ENCODE measurements at regions not wholly inside any gene's neighbourhood (a gene's known extent, or its start where the extent isn't known, plus 50 kb on each side); places are given as distances from the start of the nearest gene placed in this dataset.

- Mint-ChIP-seq H3K9me3 (peaks cover 19% of the 10 kb centered on the region), H3K4me3 (no peak overlapping the region), H3K27ac (no peak overlapping the region), H3K4me1 (ENCODE audit: low read depth in 2 of 2) (no peaks in the 10 kb centered on the region), H3K36me3 (no peaks in the 10 kb centered on the region), H3K27me3 (no peaks in the 10 kb centered on the region)
- no peak for DNase-seq (ENCODE audit: low spot score)
- ATAC-seq = no peak
These were observed 198.3 kb upstream of the DLGAP1 start for GRCh38 chr18:4653418-4653817.

DNA sequence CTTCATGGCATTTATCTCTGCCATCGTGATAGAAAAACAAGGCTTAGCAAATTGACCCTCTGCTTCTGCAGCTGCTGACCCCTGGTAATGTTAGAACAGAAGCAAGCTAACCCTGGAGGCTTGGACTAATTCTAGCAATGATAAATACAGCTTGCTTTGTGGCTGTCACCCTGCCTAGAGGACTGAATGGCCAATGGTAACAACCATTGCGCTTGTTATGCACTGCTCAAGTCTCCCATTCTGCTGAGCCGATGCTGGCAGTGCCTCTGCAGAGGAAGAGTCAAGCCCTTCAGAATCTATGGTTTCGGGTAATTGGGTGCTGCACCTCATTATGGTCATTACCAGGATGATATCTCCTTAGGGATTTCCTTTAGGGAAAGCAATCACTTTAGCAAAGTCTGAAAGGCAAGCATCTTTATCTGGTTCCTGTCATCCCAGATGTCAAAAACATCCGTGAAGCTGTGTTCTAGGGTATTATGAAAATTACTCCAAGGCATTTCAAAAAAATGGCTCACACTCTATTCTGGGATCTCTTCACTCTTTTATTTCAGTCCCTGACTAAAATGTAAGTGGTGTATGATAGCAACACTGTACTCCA is 186.8 kb upstream of the DLGAP1 start:
- Mint-ChIP-seq H3K4me3 (no peak overlapping the region), H3K36me3 (peaks cover 7% of the 10 kb centered on the region), H3K9me3 (peaks cover 17% of the 10 kb centered on the region), H3K4me1 (ENCODE audit: low read depth in 2 of 2) (no peaks in the 10 kb centered on the region), H3K27me3 (no peaks in the 10 kb centered on the region), H3K27ac (no peak overlapping the region)
- DNase-seq (ENCODE audit: low spot score) = no peak
- ATAC-seq = no peak

GRCh38 chr18:4640349-4641012 is 185.4 kb upstream of the DLGAP1 start:
- H3K27ac Mint-ChIP-seq = no peak overlapping the region
- ATAC-seq (no peak), DNase-seq (ENCODE audit: low spot score) (no peak)
- H3K27me3 Mint-ChIP-seq = no peaks in the 10 kb centered on the region
- H3K4me3 Mint-ChIP-seq = no peak overlapping the region
- peaks cover 17% of the 10 kb centered on the region for H3K9me3 Mint-ChIP-seq
- no peaks in the 10 kb centered on the region for H3K4me1 Mint-ChIP-seq (ENCODE audit: low read depth in 2 of 2)
- peaks cover 2% of the 10 kb centered on the region for H3K36me3 Mint-ChIP-seq

- H3K36me3 Mint-ChIP-seq = no peaks in the 10 kb centered on the region
- H3K27me3 Mint-ChIP-seq = no peaks in the 10 kb centered on the region
- no peak for DNase-seq (ENCODE audit: low spot score)
- H3K4me3 Mint-ChIP-seq = no peak overlapping the region
- H3K27ac Mint-ChIP-seq = no peak overlapping the region
- H3K9me3 Mint-ChIP-seq = peaks cover 20% of the 10 kb centered on the region
- no peak for ATAC-seq
- no peaks in the 10 kb centered on the region for H3K4me1 Mint-ChIP-seq (ENCODE audit: low read depth in 2 of 2)
These were observed 184.7 kb upstream of the DLGAP1 start for GRCh38 chr18:4639628-4640310.

DNA sequence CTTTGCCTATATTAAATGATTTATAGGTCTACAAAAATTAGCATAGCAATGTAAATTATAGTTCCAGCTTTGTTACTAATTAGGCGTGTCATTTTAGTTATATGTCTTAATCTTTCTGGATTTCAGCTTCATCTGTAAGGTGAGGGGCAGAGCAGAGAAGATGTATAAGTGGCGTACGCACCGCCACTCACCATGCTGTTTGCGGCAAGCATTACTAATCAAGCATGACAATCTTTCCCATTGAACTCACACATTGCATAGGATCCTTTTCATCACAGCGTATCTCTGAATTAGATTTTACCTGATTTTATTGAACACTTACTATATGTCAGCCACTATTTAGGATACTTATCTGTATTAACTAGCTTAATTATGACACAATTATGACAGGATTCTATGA is 183.6 kb upstream of the DLGAP1 start:
- Mint-ChIP-seq H3K9me3 (peaks cover 24% of the 10 kb centered on the region), H3K4me1 (ENCODE audit: low read depth in 2 of 2) (no peaks in the 10 kb centered on the region), H3K4me3 (no peak overlapping the region), H3K27ac (no peak overlapping the region), H3K36me3 (no peaks in the 10 kb centered on the region), H3K27me3 (no peaks in the 10 kb centered on the region)
- ATAC-seq = no peak
- no peak for DNase-seq (ENCODE audit: low spot score)

GRCh38 chr18:4637876-4638275 is 182.8 kb upstream of the DLGAP1 start:
- Mint-ChIP-seq H3K4me1 (ENCODE audit: low read depth in 2 of 2) (no peaks in the 10 kb centered on the region), H3K9me3 (peaks cover 26% of the 10 kb centered on the region), H3K36me3 (peaks cover under 1% of the 10 kb centered on the region), H3K27ac (no peak overlapping the region), H3K4me3 (no peak overlapping the region), H3K27me3 (no peaks in the 10 kb centered on the region)
- DNase-seq (ENCODE audit: low spot score) (no peak), ATAC-seq (no peak)

DNA sequence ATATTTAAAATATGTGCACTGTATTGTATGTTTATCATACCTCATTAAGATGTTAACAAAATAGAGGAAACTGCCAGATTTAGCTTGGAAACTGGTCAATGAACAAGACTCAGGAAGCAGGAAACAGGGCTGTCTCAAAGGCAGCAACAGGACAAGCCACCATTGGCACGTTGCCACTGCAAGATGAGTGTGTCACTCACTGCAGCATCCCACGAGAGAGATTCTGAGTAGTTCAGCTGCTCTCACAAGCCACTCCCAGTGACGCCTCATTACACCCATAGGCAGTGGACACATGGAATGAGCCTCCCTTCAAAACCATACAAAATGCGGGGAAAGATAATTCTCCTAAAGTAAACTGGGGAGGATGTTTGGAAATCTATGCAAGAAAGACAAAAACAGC is 181.9 kb upstream of the DLGAP1 start:
- H3K27me3 Mint-ChIP-seq = no peaks in the 10 kb centered on the region
- no peak for DNase-seq (ENCODE audit: low spot score)

GRCh38 chr18:4631239-4631638 is 176.1 kb upstream of the DLGAP1 start:
- ATAC-seq (no peak), DNase-seq (ENCODE audit: low spot score) (no peak)
- no peak overlapping the region for H3K27ac Mint-ChIP-seq
- H3K9me3 Mint-ChIP-seq = peaks cover 24% of the 10 kb centered on the region
- H3K4me1 Mint-ChIP-seq (ENCODE audit: low read depth in 2 of 2) = no peaks in the 10 kb centered on the region
- no peak overlapping the region for H3K4me3 Mint-ChIP-seq
- peaks cover 6% of the 10 kb centered on the region for H3K36me3 Mint-ChIP-seq
- no peaks in the 10 kb centered on the region for H3K27me3 Mint-ChIP-seq

More for the DNA sequence above, 181.9 kb upstream of the DLGAP1 start:
- Mint-ChIP-seq H3K36me3 (peaks cover 6% of the 10 kb centered on the region), H3K9me3 (peaks cover 29% of the 10 kb centered on the region), H3K4me1 (ENCODE audit: low read depth in 2 of 2) (no peaks in the 10 kb centered on the region), H3K4me3 (no peak overlapping the region), H3K27ac (no peak overlapping the region)
- ATAC-seq = no peak

- no peaks in the 10 kb centered on the region for H3K4me1 Mint-ChIP-seq (ENCODE audit: low read depth in 2 of 2)
- no peaks in the 10 kb centered on the region for H3K36me3 Mint-ChIP-seq
- ATAC-seq = no peak
- H3K9me3 Mint-ChIP-seq = peaks cover 15% of the 10 kb centered on the region
- H3K27ac Mint-ChIP-seq = no peak overlapping the region
- H3K4me3 Mint-ChIP-seq = no peak overlapping the region
- H3K27me3 Mint-ChIP-seq = no peaks in the 10 kb centered on the region
- DNase-seq (ENCODE audit: low spot score) = no peak
These were observed 150.1 kb upstream of the DLGAP1 start for GRCh38 chr18:4605212-4605611.

- DNase-seq (ENCODE audit: low spot score) = no peak
- H3K9me3 Mint-ChIP-seq = peaks cover 15% of the 10 kb centered on the region
- H3K27ac Mint-ChIP-seq = no peak overlapping the region
- H3K27me3 Mint-ChIP-seq = no peaks in the 10 kb centered on the region
- no peak for ATAC-seq
- H3K4me1 Mint-ChIP-seq (ENCODE audit: low read depth in 2 of 2) = no peaks in the 10 kb centered on the region
- no peaks in the 10 kb centered on the region for H3K36me3 Mint-ChIP-seq
- H3K4me3 Mint-ChIP-seq = no peak overlapping the region
These were observed 148.8 kb upstream of the DLGAP1 start for GRCh38 chr18:4603955-4604354.

- Mint-ChIP-seq H3K27ac (no peak overlapping the region), H3K36me3 (no peaks in the 10 kb centered on the region), H3K27me3 (no peaks in the 10 kb centered on the region), H3K4me3 (no peak overlapping the region), H3K9me3 (peaks cover 9% of the 10 kb centered on the region), H3K4me1 (ENCODE audit: low read depth in 2 of 2) (no peaks in the 10 kb centered on the region)
- no peak for DNase-seq (ENCODE audit: low spot score)
- ATAC-seq = no peak
These were observed 144.2 kb upstream of the DLGAP1 start for GRCh38 chr18:4599312-4599711.

GRCh38 chr18:4597301-4597700 is 142.2 kb upstream of the DLGAP1 start:
- no peak overlapping the region for H3K4me3 Mint-ChIP-seq
- DNase-seq (ENCODE audit: low spot score) (no peak), ATAC-seq (no peak)
- H3K9me3 Mint-ChIP-seq = peaks cover 9% of the 10 kb centered on the region
- no peaks in the 10 kb centered on the region for H3K4me1 Mint-ChIP-seq (ENCODE audit: low read depth in 2 of 2)
- no peak overlapping the region for H3K27ac Mint-ChIP-seq
- H3K36me3 Mint-ChIP-seq = no peaks in the 10 kb centered on the region
- H3K27me3 Mint-ChIP-seq = no peaks in the 10 kb centered on the region

DNA sequence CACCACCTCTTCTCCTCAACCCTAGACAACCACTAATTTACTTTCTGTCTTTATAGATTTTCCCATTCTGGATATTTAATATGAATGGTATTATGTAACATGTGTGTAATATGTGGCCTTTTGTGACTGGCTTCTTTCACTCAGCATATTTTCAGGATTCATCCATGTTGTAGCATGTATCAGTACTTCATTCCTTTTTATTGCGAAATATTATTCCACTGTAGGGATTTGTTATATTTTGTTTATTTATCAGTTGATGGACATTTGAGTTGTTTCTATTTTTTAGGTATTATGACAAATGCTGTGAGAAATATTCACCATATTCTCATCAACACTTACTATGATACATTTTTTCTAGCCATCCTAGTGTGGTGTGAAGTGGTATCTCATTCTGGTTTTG is 138.8 kb upstream of the DLGAP1 start:
- Mint-ChIP-seq H3K9me3 (peaks cover 3% of the 10 kb centered on the region), H3K27ac (no peak overlapping the region), H3K27me3 (no peaks in the 10 kb centered on the region), H3K4me1 (ENCODE audit: low read depth in 2 of 2) (no peaks in the 10 kb centered on the region), H3K36me3 (no peaks in the 10 kb centered on the region), H3K4me3 (no peak overlapping the region)
- DNase-seq (ENCODE audit: low spot score) (no peak), ATAC-seq (no peak)

DNA sequence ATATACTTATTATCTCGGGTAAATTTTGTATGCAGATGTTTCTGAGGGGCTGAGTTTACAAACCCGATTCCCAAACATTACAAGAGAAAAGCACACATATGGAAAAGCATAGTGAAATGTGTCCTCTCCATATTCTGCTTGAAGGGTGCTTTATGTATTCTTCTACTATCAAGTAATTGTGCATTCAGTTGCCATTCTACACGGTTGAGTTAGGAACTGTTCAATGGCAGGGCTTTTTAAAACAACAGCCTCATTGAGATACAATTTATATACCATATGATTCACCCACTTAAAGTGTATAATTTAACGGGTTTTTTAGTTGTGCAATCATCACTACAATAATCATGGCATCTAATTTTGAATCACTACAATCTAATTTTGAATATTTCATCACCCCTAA is 138.4 kb upstream of the DLGAP1 start:
- no peak for ATAC-seq
- no peaks in the 10 kb centered on the region for H3K27me3 Mint-ChIP-seq
- peaks cover 3% of the 10 kb centered on the region for H3K9me3 Mint-ChIP-seq
- no peaks in the 10 kb centered on the region for H3K36me3 Mint-ChIP-seq
- DNase-seq (ENCODE audit: low spot score) = no peak
- H3K4me3 Mint-ChIP-seq = no peak overlapping the region
- no peaks in the 10 kb centered on the region for H3K4me1 Mint-ChIP-seq (ENCODE audit: low read depth in 2 of 2)
- no peak overlapping the region for H3K27ac Mint-ChIP-seq

Measured in natural killer cell treated with Interleukin-12 subunit alpha and Interleukin-12 subunit beta and Interleukin-15 and Interleukin-18, amount 100 ng/mL, for 72 hours (primary cell).